CD4-positive, alpha-beta T cell treated with Interleukin-15 for 1 hour (primary cell): ENCODE measurements at regions not wholly inside any gene's neighbourhood (a gene's known extent, or its start where the extent isn't known, plus 50 kb on each side); places are given as distances from the start of the nearest gene placed in this dataset.
A peak's percentile ranks its signal among the peaks of the same experiment; 100 is the strongest.
"Not testable (repeated sequence)": the region's sequence is repeated elsewhere in the genome, so short reads cannot be mapped to it uniquely, and the experiment has no call there.

ENCODE experiments used
- DNase-seq: peaks from one replicate; pipeline ENCODE4 v3.0.0-alpha.2; 2020

DNA sequence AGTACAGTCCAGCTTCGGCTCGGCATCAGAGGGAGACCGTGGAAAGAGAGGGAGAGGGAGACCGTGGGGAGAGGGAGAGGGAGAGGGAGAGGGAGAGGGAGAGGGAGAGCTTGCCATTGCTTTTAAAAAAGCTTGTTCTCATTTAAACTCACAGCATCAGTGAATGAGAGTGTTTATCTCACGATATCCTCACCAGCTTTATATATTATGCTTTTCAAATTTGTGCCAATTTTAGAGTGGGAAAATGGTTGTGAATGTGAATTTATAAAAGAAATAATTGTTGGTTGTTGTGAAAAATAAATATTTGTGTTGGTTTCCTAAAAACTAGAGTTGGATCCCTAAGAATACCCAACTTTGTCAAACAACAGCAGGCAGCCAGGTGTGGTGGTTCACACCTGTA lies 170.1 kb downstream of the NRN1 start:
- not testable (repeated sequence) for DNase-seq

DNA sequence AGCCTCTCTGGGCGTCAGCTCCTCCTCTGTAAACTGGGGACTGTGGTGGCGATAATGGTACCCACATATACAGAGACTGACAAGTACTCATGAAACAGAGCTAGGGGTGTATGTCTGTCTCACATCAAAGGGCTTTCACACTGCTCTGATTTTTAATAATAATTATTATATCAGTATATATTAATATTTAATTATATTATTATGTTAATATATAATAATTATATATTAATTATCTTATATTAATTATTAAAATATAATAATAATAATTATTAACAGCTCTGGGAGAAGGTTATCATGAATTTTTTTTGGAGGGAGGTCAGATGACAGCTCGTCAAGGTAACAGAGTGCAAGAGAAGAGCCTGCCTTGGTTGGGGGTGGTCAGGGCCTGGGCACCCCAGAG lies 173.6 kb downstream of the NRN1 start:
- DNase-seq, result no peak

DNA sequence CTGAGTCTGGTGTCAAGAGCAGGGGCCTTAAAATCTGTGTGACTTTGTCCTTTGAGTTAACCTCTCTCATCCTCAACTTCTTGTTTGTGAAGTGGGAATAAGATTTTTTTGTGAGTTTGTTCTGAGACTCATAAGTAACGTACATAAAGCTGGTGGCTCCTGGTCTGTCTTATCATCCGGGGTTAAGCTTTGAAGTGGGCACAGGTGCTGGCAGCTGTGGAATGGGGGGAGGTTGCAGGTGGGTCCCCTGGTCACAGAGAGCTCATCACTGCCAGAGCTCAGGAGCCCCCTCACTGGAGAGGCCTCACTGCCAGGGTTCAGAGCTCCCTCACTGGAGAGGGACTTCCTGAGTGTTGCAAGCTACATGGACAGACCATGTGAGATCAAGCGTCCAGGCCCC lies 174.1 kb downstream of the NRN1 start:
- no peak for DNase-seq

DNA sequence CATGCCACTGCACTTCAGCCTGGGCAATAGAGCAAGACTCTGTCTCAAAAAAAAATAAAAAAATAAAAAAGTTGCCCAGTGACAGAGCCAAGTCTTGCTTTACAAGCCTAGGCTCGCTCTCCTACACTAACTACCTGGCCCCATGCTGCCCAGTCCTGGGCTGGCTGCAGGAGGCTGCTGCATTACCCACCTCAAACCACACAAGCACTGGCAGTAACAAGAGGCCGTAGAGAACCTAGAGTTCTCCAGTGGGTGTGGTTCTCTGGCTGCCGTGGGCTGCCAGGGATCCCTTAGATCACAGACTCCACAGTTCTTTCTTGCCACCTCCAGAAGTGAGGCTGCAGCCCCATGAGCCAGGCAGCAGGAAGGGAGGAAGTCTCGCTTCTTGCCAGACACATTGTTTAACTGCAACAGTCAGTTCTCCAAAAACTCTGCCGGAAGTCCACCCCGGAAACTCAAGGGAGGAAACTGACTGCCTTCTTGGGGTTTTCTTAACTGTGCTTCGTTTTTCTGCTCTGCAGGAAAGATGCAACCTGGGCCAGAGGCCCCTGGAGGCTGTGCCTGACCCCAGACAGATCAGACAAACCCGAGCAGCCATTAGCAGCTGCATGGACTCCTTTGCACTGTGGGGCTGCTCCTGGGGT lies 175.4 kb downstream of the NRN1 start:
- peak; percentile 69 for DNase-seq

DNA sequence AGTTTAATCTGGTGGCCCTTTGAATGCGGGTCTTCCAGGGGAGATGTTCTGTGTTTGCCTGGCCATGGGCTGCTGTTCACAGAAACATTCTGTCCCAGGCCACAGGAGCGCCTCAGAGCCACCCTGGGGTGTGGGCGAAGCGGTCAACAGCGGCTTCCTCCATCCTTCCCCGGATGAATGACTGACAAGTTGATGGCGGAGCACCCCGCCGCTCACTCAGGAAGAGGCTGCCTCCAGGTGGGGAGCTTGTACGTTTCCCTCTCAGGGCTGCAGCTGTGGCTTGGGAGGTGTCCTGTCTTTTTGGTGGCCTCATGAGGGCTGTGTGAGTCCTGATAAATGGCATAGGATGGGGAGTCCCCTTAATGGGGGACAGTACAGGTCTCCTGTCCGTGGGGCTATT lies 178.4 kb downstream of the NRN1 start:
- DNase-seq, result no peak

DNA sequence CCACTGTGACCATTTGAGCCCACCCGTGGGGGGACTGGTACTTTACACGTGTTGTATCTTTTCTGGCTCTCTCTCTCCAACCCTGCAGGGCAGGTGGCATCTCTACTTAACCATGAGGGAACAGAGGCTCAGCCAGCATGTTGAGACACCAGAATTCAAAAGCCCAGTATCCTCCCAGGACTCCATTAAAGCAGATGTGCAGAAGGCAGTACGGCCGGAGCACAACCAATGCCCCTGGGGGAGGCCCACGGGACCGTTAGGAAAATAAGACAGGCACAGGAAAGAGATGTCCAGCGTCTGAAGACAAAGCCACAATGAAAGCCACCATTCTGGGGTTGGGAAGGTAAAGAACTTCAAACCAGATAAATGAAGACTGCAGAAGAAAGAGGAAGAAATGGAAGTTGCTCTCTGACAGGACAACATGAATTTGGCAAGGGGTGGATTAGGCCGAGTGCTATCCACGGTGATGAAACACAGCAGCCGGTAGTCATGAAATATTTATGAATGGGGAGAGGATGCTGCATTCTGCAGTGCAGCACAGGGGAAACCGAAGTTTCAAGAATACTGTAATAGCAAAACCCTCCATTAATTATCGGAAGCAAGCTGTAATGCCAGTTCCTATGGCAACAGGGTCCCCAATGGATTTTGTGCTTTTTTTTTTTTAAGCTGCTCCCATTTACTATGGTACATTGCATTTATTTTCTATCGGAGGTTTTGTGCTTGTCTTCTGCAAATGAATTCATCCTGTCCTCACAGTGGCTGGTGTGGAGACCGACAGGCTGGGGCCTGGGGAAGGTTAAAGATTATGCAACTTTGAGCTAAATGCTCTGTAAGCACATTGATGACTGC lies 179.4 kb downstream of the NRN1 start:
- no peak for DNase-seq

DNA sequence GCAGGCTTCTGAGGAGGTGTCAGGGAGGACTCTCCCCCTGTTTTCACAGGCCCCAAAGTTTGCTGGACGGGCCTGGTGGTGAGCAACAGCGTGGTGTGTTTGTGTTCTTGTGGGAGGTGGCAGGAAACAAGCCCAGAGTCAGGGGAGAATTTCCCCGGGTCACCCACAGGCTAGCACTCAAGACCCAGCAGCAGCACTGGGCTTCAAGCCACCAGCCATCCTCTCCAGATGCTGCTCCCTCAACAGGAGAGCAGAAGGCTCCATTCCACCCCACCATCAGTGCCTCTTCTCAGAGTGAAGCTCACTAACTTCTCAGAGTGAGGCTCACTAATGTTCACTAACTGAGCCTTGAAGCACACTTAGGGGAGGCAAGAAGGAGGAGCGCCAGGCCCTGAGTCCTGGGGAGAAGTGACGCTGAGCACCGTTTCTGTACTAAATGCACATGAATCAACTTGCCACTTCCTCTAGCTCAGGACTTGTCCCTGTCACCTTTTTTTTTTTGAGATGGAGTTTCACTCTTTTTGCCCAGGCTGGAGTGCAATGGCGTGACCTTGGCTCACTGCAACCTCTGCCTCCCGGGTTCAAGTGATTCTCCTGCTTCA lies 182.2 kb downstream of the NRN1 start:
- not testable (repeated sequence) for DNase-seq
